Uterus (tissue), 3 donors: ENCODE measurements at regions not wholly inside any gene's neighbourhood (a gene's known extent, or its start where the extent isn't known, plus 50 kb on each side); places are given as distances from the start of the nearest gene placed in this dataset.

Experiments
- DNase-seq, 2 donors: peaks; one replicate each; pipeline ENCODE4 v3.0.0-alpha.2; 2019 to 2020
- H3K27ac ChIP-seq, 2 donors: fragments of 200-600 bp; sonication (generic); 1 replicate in 1 of 2; 2 replicates in 1 of 2; pipeline ENCODE4 v1.5.1; 2016 to 2018
- H3K27me3 ChIP-seq, 2 donors: fragments of 200-600 bp; sonication (generic); one replicate each; pipeline ENCODE4 v1.5.1; 2018 to 2019; ENCODE audit warnings: control low read depth in 1 of 2
- H3K36me3 ChIP-seq, 2 donors: fragments of 200-600 bp; sonication (generic); one replicate each; pipeline ENCODE4 v1.5.1; 2019; ENCODE audit warnings: control low read depth in 1 of 2
- H3K4me1 ChIP-seq, 2 donors: fragments of 200-600 bp; sonication (generic); one replicate each; pipeline ENCODE4 v1.5.1; 2018 to 2019; ENCODE audit warnings: control low read depth in 1 of 2
- H3K4me3 ChIP-seq, 2 donors: fragments of 200-600 bp; sonication (generic); 1 replicate in 1 of 2; 2 replicates in 1 of 2; pipeline ENCODE4 v1.5.1; 2018 to 2019; ENCODE audit warnings: mild to moderate bottlenecking in 1 of 2
- H3K9me3 ChIP-seq, 2 donors: fragments of 200-600 bp; sonication (generic); one replicate each; pipeline ENCODE4 v1.5.1; 2019; ENCODE audit warnings: control low read depth in 1 of 2
- CTCF ChIP-seq, 4 experiments: fragments of 200-600 bp in 2 of 4; fragments of 450-650 bp in 2 of 4; sonication (generic) in 2 of 4; IDR thresholded peaks; one replicate each; pipeline ENCODE4 v1.5.1; 2016 to 2019; ENCODE audit warnings: antibody characterized with exemption in 4 of 4, mild to moderate bottlenecking in 2 of 4, moderate library complexity in 1 of 4
- POLR2A ChIP-seq, 2 donors: fragments of 450-650 bp; IDR thresholded peaks; one replicate each; pipeline ENCODE4 v1.6.1; 2016; ENCODE audit warnings: antibody characterized with exemption in 2 of 2, mild to moderate bottlenecking in 1 of 2, moderate library complexity in 1 of 2
- intact Hi-C: fragments of 100-400 bp; cut with DNase I; formaldehyde crosslinking; loops from one replicate; pipeline ENCODE4 v1.15.1; 2023; ENCODE audit warnings: low total_unique reads
- donor health status: DM: yes; HTN: yes; CAD: no.

GRCh38 chr11:106456647-106457046, 379.2 kb downstream of the AASDHPPT start:
- Histone ChIP-seq H3K27me3 (no peaks in the 10 kb centered on the region), H3K9me3 (no peaks in the 10 kb centered on the region), H3K36me3 (no peaks in the 10 kb centered on the region), H3K4me1 (peaks cover 0 to 6% of the 10 kb centered on the region in 2 donors), H3K4me3 (no peak overlapping the region), H3K27ac (no peak overlapping the region)
- intact Hi-C loops, result no loop called here
- DNase-seq, result no peak
- TF ChIP-seq CTCF (IDR thresholded peaks at IDR 0.05), result no peak

GRCh38 chr11:106457727-106458126, 380.3 kb downstream of the AASDHPPT start:
- no peak overlapping the region for H3K27ac ChIP-seq
- H3K27me3 ChIP-seq, result no peaks in the 10 kb centered on the region
- intact Hi-C loops, result no loop called here
- TF ChIP-seq CTCF (IDR thresholded peaks at IDR 0.05), result no peak
- TF ChIP-seq POLR2A (IDR thresholded peaks at IDR 0.05), result no peak
- H3K4me3 ChIP-seq, result no peak overlapping the region
- no peaks in the 10 kb centered on the region for H3K9me3 ChIP-seq
- H3K36me3 ChIP-seq, result no peaks in the 10 kb centered on the region
- H3K4me1 ChIP-seq, result peaks cover 3 to 6% of the 10 kb centered on the region in 2 donors
- DNase-seq, result no peak

GRCh38 chr11:106459135-106459534, 381.7 kb downstream of the AASDHPPT start:
- no peaks in the 10 kb centered on the region for H3K36me3 ChIP-seq
- H3K9me3 ChIP-seq, result no peaks in the 10 kb centered on the region
- no peak overlapping the region for H3K4me3 ChIP-seq
- intact Hi-C loops, result no loop called here
- H3K27me3 ChIP-seq, result no peaks in the 10 kb centered on the region
- no peak for TF ChIP-seq CTCF (IDR thresholded peaks at IDR 0.05)
- TF ChIP-seq POLR2A (IDR thresholded peaks at IDR 0.05), result no peak
- peaks cover 6 to 8% of the 10 kb centered on the region in 2 donors for H3K4me1 ChIP-seq
- no peak for DNase-seq
- peak overlapping the region; percentile 14 to 75 for H3K27ac ChIP-seq

GRCh38 chr11:106461148-106461691, 383.8 kb downstream of the AASDHPPT start:
- peak; percentile 38 to 44 for DNase-seq
- TF ChIP-seq POLR2A (IDR thresholded peaks at IDR 0.05), result no peak
- TF ChIP-seq CTCF (IDR thresholded peaks at IDR 0.05), result no peak
- Histone ChIP-seq H3K9me3 (no peaks in the 10 kb centered on the region), H3K27me3 (no peaks in the 10 kb centered on the region), H3K4me1 (peaks cover 6 to 8% of the 10 kb centered on the region in 2 donors), H3K4me3 (no peak overlapping the region), H3K27ac (peak overlapping the region; percentile 47 to 75), H3K36me3 (no peaks in the 10 kb centered on the region)
- intact Hi-C loops, result no loop called here

DNA sequence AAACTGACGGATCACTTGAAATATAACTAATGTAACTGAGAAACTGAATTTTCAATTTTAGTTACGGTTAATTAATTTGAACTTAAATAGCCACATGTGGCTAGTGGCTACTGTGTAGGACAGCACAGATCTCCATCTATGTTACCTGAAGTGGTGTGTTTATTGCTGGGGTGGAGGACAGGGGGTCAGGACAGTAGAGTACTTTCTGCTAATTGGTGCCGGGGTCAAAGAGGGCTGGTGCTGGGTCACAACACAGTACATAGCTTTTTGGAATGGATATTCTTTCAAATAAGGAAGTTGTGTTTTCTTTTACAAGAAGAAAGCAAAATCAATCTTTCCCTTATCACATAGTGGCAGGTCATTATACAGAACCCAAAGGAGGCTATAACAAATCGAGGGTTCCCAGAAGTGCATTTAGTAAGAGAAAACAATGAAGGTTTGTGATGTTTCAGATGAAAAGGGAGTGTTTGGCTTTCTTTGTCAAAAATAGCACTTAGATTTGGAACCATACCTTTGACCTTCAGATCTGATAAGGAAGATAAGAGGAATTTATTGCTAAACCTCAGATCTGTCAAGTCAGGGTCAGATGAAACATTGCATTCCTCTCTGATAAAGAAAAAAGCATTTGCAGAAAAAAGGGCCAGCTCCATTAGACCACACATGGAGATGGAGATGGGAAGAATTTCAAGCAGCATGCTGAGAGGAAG, 384.5 kb downstream of the AASDHPPT start:
- H3K4me3 ChIP-seq, result no peak overlapping the region
- H3K4me1 ChIP-seq, result peaks cover 6 to 8% of the 10 kb centered on the region in 2 donors
- peak overlapping the region; percentile 47 to 75 for H3K27ac ChIP-seq
- no peaks in the 10 kb centered on the region for H3K36me3 ChIP-seq
- TF ChIP-seq CTCF (IDR thresholded peaks at IDR 0.05) (no peak), POLR2A (IDR thresholded peaks at IDR 0.05) (no peak)
- DNase-seq, result no peak
- intact Hi-C loops, result no loop called here
- H3K9me3 ChIP-seq, result no peaks in the 10 kb centered on the region
- no peaks in the 10 kb centered on the region for H3K27me3 ChIP-seq
